Nucleus accumbens (tissue), 56 donors: ENCODE measurements at regions not wholly inside any gene's neighbourhood (a gene's known extent, or its start where the extent isn't known, plus 50 kb on each side); places are given as distances from the start of the nearest gene placed in this dataset.
"Not testable (repeated sequence)": the region's sequence is repeated elsewhere in the genome, so short reads cannot be mapped to it uniquely, and the experiment has no call there.

Source experiments
- DNase-seq, 56 donors: peaks; one replicate each; lab custom pipeline; 2025; lab: John Stamatoyannopoulos, UW

DNA sequence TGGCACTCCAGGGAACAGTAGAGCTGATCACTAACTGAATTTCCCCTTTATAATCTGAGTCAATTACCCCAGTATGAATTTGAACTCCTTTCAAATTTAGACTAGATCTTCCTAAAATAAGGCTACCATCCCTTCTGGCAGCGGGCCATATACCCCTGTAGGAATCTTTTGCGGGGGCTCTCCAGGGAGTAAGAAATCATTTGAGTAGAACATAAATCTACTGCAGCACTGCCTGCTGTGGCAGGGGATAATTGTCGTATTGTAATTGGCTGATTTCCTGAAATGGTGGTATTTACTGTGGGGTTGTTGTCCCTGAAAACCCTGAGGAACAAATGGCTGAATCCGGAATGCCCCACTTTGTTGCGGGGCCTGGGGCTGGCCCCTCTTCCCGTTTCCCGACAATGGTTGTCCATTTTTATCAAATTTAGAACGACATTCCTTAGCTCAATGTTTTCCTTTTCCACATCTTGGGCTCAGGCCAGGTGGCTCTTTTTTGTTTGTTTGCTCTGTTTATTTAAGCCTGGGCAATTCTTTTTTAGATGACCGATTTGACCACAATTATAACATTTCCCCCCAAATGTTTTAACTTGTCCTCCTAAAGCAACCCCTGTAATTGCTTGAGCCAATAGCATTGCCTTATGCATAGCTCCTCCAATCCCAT is 74.8 kb upstream of the ZNF195 start:
- DNase-seq = not testable (repeated sequence)

DNA sequence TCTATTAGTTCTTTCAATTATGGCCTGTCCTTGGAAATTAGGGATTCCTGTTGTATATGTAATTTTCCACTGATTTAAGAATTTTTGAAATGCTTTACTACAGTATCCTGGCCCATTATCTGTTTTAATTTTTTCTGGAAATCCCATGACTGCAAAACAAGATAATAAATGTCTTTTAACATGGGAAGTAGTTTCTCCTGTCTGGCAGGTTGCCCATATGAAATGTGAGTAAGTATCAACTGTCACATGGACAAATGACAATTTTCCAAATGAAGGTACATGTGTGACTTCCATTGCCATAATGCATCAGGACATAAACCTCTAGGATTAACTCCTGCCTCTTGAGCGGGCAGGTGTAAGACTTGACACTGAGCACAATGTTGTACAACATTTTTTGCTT is 71.9 kb upstream of the ZNF195 start:
- DNase-seq = not testable (repeated sequence)

DNA sequence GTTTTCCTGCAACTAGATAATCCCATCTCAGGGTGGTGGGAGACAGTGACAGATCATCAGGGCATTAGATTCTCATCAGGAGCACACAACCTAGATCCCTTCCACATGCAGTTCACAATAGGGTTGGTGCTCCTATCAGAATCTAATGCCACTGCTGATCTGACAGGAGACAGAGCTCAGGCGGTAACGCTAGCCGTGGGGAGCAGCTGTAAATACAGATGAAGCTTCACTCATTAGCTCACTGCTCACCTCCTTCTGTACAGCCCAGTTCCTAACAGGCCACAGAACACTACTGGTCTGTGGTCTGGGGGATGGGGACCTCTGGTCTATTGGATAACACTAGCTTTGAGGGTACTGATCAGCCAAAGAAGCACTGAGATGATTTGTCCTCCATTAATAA is 66.6 kb upstream of the ZNF195 start:
- DNase-seq = not testable (repeated sequence)

DNA sequence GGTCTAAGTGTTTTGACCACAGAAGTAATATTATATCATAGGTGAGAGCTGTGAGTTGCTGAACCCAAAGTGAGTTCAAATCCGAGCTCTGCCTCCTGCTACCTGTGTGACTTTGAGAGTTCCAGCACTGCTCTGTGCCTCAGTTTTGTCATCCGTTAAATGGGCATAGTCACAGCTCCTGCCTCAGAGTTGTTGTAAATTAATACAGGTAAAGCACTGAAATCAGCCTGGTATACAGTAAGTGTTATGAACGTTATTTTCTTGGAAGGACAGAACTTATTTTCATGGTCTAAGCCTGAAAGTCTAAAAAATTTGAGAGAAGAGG is 65.4 kb upstream of the ZNF195 start:
- DNase-seq = not testable (repeated sequence)

DNA sequence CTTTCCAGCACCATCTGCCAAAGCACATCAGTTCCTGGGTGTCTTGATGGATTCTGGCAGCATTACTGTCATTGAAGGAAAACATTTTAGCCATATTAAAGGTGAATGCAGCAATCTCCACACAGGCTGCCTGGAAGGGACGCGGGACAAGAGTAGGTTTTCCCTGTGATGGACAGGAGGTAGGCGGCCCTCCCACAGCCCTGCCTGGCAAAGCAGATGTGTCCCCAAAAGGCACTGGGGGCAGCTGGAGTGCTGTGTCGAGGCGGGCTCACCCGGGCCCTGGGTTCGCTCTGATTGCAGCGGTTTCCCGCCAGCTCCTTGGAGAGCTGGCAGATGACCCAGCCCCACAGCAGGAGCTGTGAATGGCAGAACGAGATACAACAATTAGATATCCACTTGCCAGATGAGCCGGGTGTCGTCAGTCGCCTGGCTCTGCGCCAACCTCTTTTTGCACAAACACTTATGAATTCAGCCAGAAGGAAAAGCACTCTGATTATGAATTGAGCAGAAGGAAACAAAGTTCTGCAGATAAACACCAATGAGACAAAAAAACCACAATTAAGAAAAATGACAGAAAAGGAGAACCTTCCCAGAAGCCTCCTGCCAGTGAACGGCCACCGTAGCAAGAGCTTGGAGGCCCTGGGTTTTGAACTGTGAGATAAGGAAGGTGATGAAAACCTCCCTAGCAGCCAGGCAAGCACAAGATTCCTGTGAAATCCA is 64.9 kb upstream of the ZNF195 start:
- DNase-seq = peak in 3 of 56 donors; percentile 5 to 44 (median 16)

DNA sequence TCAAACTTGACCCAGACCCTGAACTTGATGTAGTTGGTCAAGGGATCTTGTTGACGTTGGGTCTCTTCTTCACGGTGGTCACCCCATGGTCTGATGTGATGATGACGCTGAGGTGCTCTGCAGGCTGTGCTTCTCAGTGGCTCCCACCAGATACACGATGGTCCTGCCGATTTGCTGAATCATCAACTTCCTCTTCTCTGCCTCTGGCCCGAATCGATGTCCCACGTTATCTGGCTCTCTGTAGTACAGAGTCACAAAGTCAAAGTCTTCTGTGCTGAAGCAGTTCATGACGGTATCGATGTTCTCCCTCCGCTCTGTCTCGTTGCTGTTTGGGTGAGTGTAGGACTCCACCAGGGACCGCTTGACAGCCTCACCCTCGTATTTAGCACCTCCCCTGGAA is 58.5 kb upstream of the ZNF195 start:
- DNase-seq = not testable (repeated sequence)

DNA sequence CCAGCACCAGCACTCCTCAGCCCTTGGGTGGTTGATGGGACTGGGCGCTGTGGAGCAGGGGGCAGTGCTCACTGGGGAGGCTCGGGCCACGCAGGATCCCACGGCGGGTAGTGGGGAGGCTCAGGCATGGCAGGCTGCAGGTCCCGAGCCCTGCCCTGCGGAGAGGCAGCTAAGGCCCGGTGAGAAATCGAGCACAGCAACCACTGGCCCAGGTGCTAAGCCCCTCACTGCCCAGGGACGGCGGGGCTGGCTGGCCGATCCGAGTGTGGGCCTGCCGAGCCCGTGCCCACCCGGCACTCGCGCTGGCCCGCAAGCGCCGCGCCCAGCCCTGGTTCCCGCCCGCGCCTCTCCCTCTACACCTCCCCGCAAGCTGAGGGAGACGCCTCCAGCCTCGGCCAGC is 56.0 kb upstream of the ZNF195 start:
- DNase-seq = no peak

DNA sequence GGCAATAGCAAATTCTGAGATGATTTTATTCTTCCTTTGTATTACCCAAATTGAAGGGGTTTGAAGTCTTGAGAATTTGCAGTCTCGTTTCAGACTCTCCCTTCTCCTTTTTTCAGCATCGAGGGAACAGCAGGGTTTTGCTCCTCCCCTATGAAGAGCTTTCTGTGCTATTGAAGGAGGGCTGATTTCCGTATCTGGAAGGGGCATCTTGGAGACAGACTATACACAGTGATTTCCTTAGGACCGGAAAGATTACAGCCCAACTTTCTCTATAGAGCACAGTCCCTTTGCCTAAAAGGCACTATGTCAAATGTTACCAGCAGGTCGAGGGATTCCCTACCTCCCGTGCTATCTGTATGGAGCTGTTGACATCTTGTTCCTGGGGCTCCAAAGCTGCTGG is 50.2 kb upstream of the ZNF195 start:
- not testable (repeated sequence) for DNase-seq
